A549 (cell line): ENCODE measurements at regions not wholly inside any gene's neighbourhood (a gene's known extent, or its start where the extent isn't known, plus 50 kb on each side); places are given as distances from the start of the nearest gene placed in this dataset.
"Not testable (repeated sequence)": the region's sequence is repeated elsewhere in the genome, so short reads cannot be mapped to it uniquely, and the experiment has no call there.

Experiments used
- ATAC-seq, 2 experiments: fragments of 200-7000 bp in 1 of 2; fragments of >200 bp in 1 of 2; cut with Nextera tagmentation in 1 of 2; cut with Tn5 transposase in 1 of 2; 3 replicates each; pipeline versions ENCODE4 v1.8.0 to v1.9.1; 2018 to 2020; ENCODE audit warnings: mild to moderate bottlenecking in 1 of 2, moderate library complexity in 1 of 2
- CTCF ChIA-PET: fragments of 300-600 bp; sonication (Branson Sonifier 250); formaldehyde crosslinking; extraction: SDS; loops from one replicate; lab custom pipeline; 2021; ENCODE audit warnings: antibody characterized with exemption, inconsistent platforms; lab: Yijun Ruan, JAX
- POLR2A ChIA-PET: fragments of 350-600 bp; formaldehyde crosslinking; extraction: SDS; loops from one replicate; lab custom pipeline; 2021; ENCODE audit warnings: antibody characterized with exemption, inconsistent platforms; lab: Yijun Ruan, JAX
- DNase-seq, 2 experiments: peaks; one replicate each; pipeline versions ENCODE4 v3.0.0 to v3.0.0-alpha.2; 2011 to 2016; ENCODE audit warnings: low read depth in 1 of 2, low spot score in 1 of 2
- FAIRE-seq: peaks from 2 replicates; lab custom pipeline; 2011; peaks lifted over from hg19 to GRCh38; lab: Jason Lieb, UNC
- H3K27ac ChIP-seq, 2 experiments: fragments of >200 bp; sonication (Bioruptor Twin); formaldehyde crosslinking; 3 replicates each; pipeline ENCODE4 v1.5.1; 2016 to 2017
- H3K4me1 ChIP-seq: fragments of >200 bp; sonication (Bioruptor Twin); formaldehyde crosslinking; 3 replicates; pipeline ENCODE4 v1.6.1; 2016
- H3K4me2 ChIP-seq: fragments of >200 bp; sonication (Bioruptor Twin); formaldehyde crosslinking; 3 replicates; pipeline ENCODE4 v1.6.1; 2016
- H3K4me3 ChIP-seq: fragments of >200 bp; sonication (Bioruptor Twin); formaldehyde crosslinking; 3 replicates; pipeline ENCODE4 v1.5.1; 2016
- H3K9me3 ChIP-seq: fragments of >200 bp; sonication (Bioruptor Twin); formaldehyde crosslinking; 3 replicates; pipeline ENCODE4 v1.6.1; 2016
- ATOH8 ChIP-seq: fragments of 250-450 bp; sonication (Bioruptor Pico); IDR thresholded peaks from 2 replicates; pipeline ENCODE4 v1.5.0; 2020; ENCODE audit warnings: low read depth, mild to moderate bottlenecking, moderate library complexity
- BCL3 ChIP-seq: fragments of >200 bp; sonication (Bioruptor Twin); formaldehyde crosslinking; IDR thresholded peaks from 3 replicates; pipeline ENCODE4 v1.6.1; 2016
- EHF ChIP-seq: fragments of 250-450 bp; sonication (Bioruptor Pico); IDR thresholded peaks from 2 replicates; pipeline ENCODE4 v1.5.0; 2020; ENCODE audit warnings: mild to moderate bottlenecking
- EHMT2 ChIP-seq: fragments of 200-600 bp; sonication (generic); IDR thresholded peaks from 2 replicates; pipeline ENCODE4 v1.6.1; 2016; ENCODE audit warnings: antibody characterized with exemption, low read depth, mild to moderate bottlenecking, moderate library complexity
- FOSB ChIP-seq: fragments of 250-450 bp; sonication (Bioruptor Pico); IDR thresholded peaks from 2 replicates; pipeline ENCODE4 v1.5.0; 2020; ENCODE audit warnings: mild to moderate bottlenecking, moderate library complexity
- HDAC2 ChIP-seq: fragments of 200-600 bp; sonication (generic); IDR thresholded peaks from 2 replicates; pipeline ENCODE4 v1.6.1; 2016
- HEYL ChIP-seq: fragments of 250-450 bp; sonication (Bioruptor Pico); IDR thresholded peaks from 2 replicates; pipeline ENCODE4 v1.8.0; 2021; ENCODE audit warnings: mild to moderate bottlenecking, moderate library complexity
- HOXA7 ChIP-seq: fragments of 250-450 bp; sonication (Bioruptor Pico); IDR thresholded peaks from 2 replicates; pipeline ENCODE4 v1.5.0; 2020; ENCODE audit warnings: mild to moderate bottlenecking, moderate library complexity
- JUN ChIP-seq, 2 experiments: fragments of >200 bp; sonication (Bioruptor Twin); formaldehyde crosslinking; IDR thresholded peaks; 2 replicates in 1 of 2; 3 replicates in 1 of 2; pipeline ENCODE4 v1.6.1; 2016 to 2017
- JUNB ChIP-seq: fragments of >200 bp; sonication (Bioruptor Twin); formaldehyde crosslinking; IDR thresholded peaks from 2 replicates; pipeline ENCODE4 v1.6.1; 2016
- KDM1A ChIP-seq: fragments of 200-600 bp; sonication (generic); IDR thresholded peaks from 2 replicates; pipeline ENCODE4 v1.6.1; 2016; ENCODE audit warnings: low read depth, mild to moderate bottlenecking
- KDM5A ChIP-seq: fragments of 200-600 bp; sonication (generic); IDR thresholded peaks from 2 replicates; pipeline ENCODE4 v1.6.1; 2016; ENCODE audit warnings: antibody characterized with exemption, mild to moderate bottlenecking
- MAFK ChIP-seq: fragments of 450-650 bp; IDR thresholded peaks from 2 replicates; pipeline ENCODE4 v1.6.1; 2014; ENCODE audit not compliant: partially characterized antibody
- NFE2L2 ChIP-seq: fragments of 150-350 bp; conservative IDR thresholded peaks from 2 replicates; pipeline ENCODE4 v1.6.1; 2014; ENCODE audit warnings: low read length
- NR3C1 ChIP-seq: fragments of >200 bp; sonication (Bioruptor Twin); formaldehyde crosslinking; IDR thresholded peaks from 3 replicates; pipeline ENCODE4 v1.6.1; 2017
- PBX3 ChIP-seq: IDR thresholded peaks from 2 replicates; pipeline ENCODE4 v1.6.1; 2012
- POLR2AphosphoS2 ChIP-seq: conservative IDR thresholded peaks from 2 replicates; pipeline ENCODE4 v1.6.1; 2012; ENCODE audit warnings: low read length, improper control_type of control experiment, inconsistent platforms
- RCOR1 ChIP-seq: fragments of 150-350 bp; IDR thresholded peaks from 2 replicates; pipeline ENCODE4 v1.6.1; 2014; ENCODE audit warnings: antibody characterized with exemption, low read length, low read depth
- REST ChIP-seq: fragments of 200-600 bp; sonication (generic); IDR thresholded peaks from 2 replicates; pipeline ENCODE4 v1.6.1; 2016; ENCODE audit warnings: antibody characterized with exemption, mild to moderate bottlenecking, moderate library complexity
- ZNF302 ChIP-seq: fragments of 250-450 bp; sonication (Bioruptor Pico); IDR thresholded peaks from 2 replicates; pipeline ENCODE4 v1.9.0; 2021; ENCODE audit warnings: inconsistent platforms, mild to moderate bottlenecking, moderate library complexity
- WGBS: methylation state at CpG from one replicate; pipeline ENCODE4 v1.1.6; 2017; ENCODE audit errors: missing lambda C conversion rate; 5-methylcytosine and 5-hydroxymethylcytosine counted together

GRCh38 chr7:32221056-32221455 lies 150.8 kb upstream of the PDE1C start (continued):
- no peak for TF ChIP-seq REST
- no peak for TF ChIP-seq KDM5A
- TF ChIP-seq, all 56 proteins: peak for 0

- H3K4me3 ChIP-seq, FAIRE-seq, H3K4me2 ChIP-seq, DNase-seq, ATAC-seq, H3K27ac ChIP-seq, POLR2A ChIA-PET, H3K4me1 ChIP-seq, H3K9me3 ChIP-seq: not testable (repeated sequence)
- WGBS, result 3% methylated on average over 1 of the region's 1 CpG
- CTCF ChIA-PET, result interaction anchor here (0.6 to 7.3 kb wide), 4 partner anchors 8 to 1027 kb away, joined by 3 to 49 read pairs (median 4); no protein-coding TSS in a partner anchor
Observed at GRCh38 chr7:32219831-32220230, 149.6 kb upstream of the PDE1C start.

- FAIRE-seq, result no peak
- 62% methylated on average over 3 of the region's 3 CpGs for WGBS
- ChIA-PET CTCF (interaction anchor here (0.6 to 7.3 kb wide), 5 partner anchors 8 to 1027 kb away, joined by 3 to 49 read pairs (median 4); no protein-coding TSS in a partner anchor), POLR2A (no interaction called here)
- no peak overlapping the region for H3K4me2 ChIP-seq
- no peak overlapping the region for H3K27ac ChIP-seq
- TF ChIP-seq NFE2L2, result no peak
- TF ChIP-seq PBX3, result no peak
- TF ChIP-seq JUNB, result no peak
- TF ChIP-seq FOSB (CRISPR knock-in tag), result no peak
- no peak for TF ChIP-seq NR3C1
- TF ChIP-seq RCOR1, result no peak
- no peak for TF ChIP-seq HEYL (CRISPR knock-in tag)
- TF ChIP-seq MAFK, result no peak
- no peak for TF ChIP-seq POLR2AphosphoS2
- no peak for TF ChIP-seq EHMT2
- no peak for TF ChIP-seq EHF
- TF ChIP-seq KDM1A, result no peak
- TF ChIP-seq HOXA7, result no peak
- TF ChIP-seq ATOH8 (CRISPR knock-in tag), result no peak
- no peak for TF ChIP-seq ZNF302
- no peak for TF ChIP-seq JUN (IDR thresholded peaks at IDR 0.05)
- no peak for TF ChIP-seq HDAC2
- no peak for TF ChIP-seq BCL3
- no peaks in the 10 kb centered on the region for H3K9me3 ChIP-seq
- no peak for DNase-seq
- no peak overlapping the region for H3K4me3 ChIP-seq
- no peaks in the 10 kb centered on the region for H3K4me1 ChIP-seq
- no peak for ATAC-seq
Observed at GRCh38 chr7:32219416-32219815, 149.2 kb upstream of the PDE1C start.
